Neuronal stem cell (in vitro differentiated cells): ENCODE measurements at regions not wholly inside any gene's neighbourhood (a gene's known extent, or its start where the extent isn't known, plus 50 kb on each side); places are given as distances from the start of the nearest gene placed in this dataset.

Source experiments
- DNase-seq: peaks from one replicate; pipeline ENCODE4 v3.0.0-alpha.2; 2013; ENCODE audit warnings: low spot score
- H2AFZ ChIP-seq: one replicate; pipeline ENCODE4 v1.6.1; 2013; ENCODE audit warnings: mild to moderate bottlenecking, low read length, inconsistent platforms
- H2AK5ac ChIP-seq: 2 replicates; pipeline ENCODE4 v1.6.1; 2013; ENCODE audit warnings: low read depth, mild to moderate bottlenecking, inconsistent platforms, low read length, moderate library complexity, mixed read lengths
- H2BK120ac ChIP-seq: 2 replicates; pipeline ENCODE4 v1.6.1; 2013; ENCODE audit warnings: low read depth, mild to moderate bottlenecking, inconsistent platforms, low read length, moderate library complexity, mixed read lengths
- H2BK12ac ChIP-seq: one replicate; pipeline ENCODE4 v1.6.1; 2013; ENCODE audit warnings: low read length, inconsistent platforms
- H2BK15ac ChIP-seq: 2 replicates; pipeline ENCODE4 v1.6.1; 2013; ENCODE audit warnings: mild to moderate bottlenecking, low read length, inconsistent platforms, mixed read lengths
- H2BK5ac ChIP-seq: one replicate; pipeline ENCODE4 v1.6.1; 2013; ENCODE audit warnings: inconsistent platforms, mild to moderate bottlenecking, low read length, moderate library complexity
- H3K14ac ChIP-seq: one replicate; pipeline ENCODE4 v1.6.1; 2013; ENCODE audit warnings: low read length, inconsistent platforms
- H3K18ac ChIP-seq: 2 replicates; pipeline ENCODE4 v1.6.1; 2013; ENCODE audit warnings: low read length, inconsistent platforms
- H3K23ac ChIP-seq: 2 replicates; pipeline ENCODE4 v1.6.1; 2013; ENCODE audit warnings: low read depth, mild to moderate bottlenecking, mixed read lengths, low read length, inconsistent platforms; ENCODE audit not compliant: poor library complexity
- H3K27ac ChIP-seq: replicated peaks from 3 replicates; pipeline ENCODE4 v1.5.1; 2013; ENCODE audit warnings: low read length, inconsistent platforms
- H3K27me3 ChIP-seq, 3 experiments: 2 replicates each; pipeline ENCODE4 v1.6.1; 2013; ENCODE audit warnings: low read length in 3 of 3, mild to moderate bottlenecking in 2 of 3, inconsistent platforms in 1 of 3, low read depth in 1 of 3, mixed read lengths in 1 of 3, moderate library complexity in 1 of 3; ENCODE audit not compliant: control insufficient read depth in 3 of 3, insufficient read depth in 3 of 3
- H3K36me3 ChIP-seq, 2 donors: replicated peaks in 1 of 2; 2 replicates each; pipeline ENCODE4 v1.6.1; 2013; ENCODE audit warnings: low read length in 2 of 2; ENCODE audit not compliant: control insufficient read depth in 2 of 2, insufficient read depth in 2 of 2
- H3K4ac ChIP-seq: 2 replicates; pipeline ENCODE4 v1.6.1; 2013; ENCODE audit warnings: inconsistent platforms, mild to moderate bottlenecking, low read length, moderate library complexity
- H3K4me1 ChIP-seq, 2 donors: 1 replicate in 1 of 2; 2 replicates in 1 of 2; pipeline ENCODE4 v1.6.1; 2013; ENCODE audit warnings: low read length in 2 of 2, low read depth in 1 of 2; ENCODE audit not compliant: control insufficient read depth in 2 of 2, insufficient read depth in 1 of 2
- H3K4me2 ChIP-seq: one replicate; pipeline ENCODE4 v1.6.1; 2013; ENCODE audit warnings: mild to moderate bottlenecking, low read length, inconsistent platforms; ENCODE audit not compliant: insufficient read depth, poor library complexity, severe bottlenecking
- H3K4me3 ChIP-seq, 2 donors: 2 replicates each; pipeline ENCODE4 v1.5.1; 2013; ENCODE audit warnings: low read length in 2 of 2, mild to moderate bottlenecking in 2 of 2, inconsistent platforms in 1 of 2, moderate library complexity in 1 of 2
- H3K79me1 ChIP-seq: one replicate; pipeline ENCODE4 v1.6.1; 2013; ENCODE audit warnings: low read depth, mild to moderate bottlenecking, inconsistent platforms, low read length, moderate library complexity
- H3K9ac ChIP-seq: one replicate; pipeline ENCODE4 v1.6.1; 2013; ENCODE audit warnings: mild to moderate bottlenecking, low read depth, low read length, inconsistent platforms; ENCODE audit not compliant: poor library complexity
- H3K9me3 ChIP-seq, 2 donors: replicated peaks in 1 of 2; 2 replicates each; pipeline versions ENCODE3 to v1.6.1; 2013; ENCODE audit warnings: low read length in 2 of 2, mild to moderate bottlenecking in 2 of 2, inconsistent platforms in 1 of 2, low read depth in 1 of 2, mixed read lengths in 1 of 2, moderate library complexity in 1 of 2; ENCODE audit not compliant: control insufficient read depth in 2 of 2, insufficient read depth in 1 of 2
- H4K8ac ChIP-seq: one replicate; pipeline ENCODE4 v1.6.1; 2013; ENCODE audit warnings: low read depth, mild to moderate bottlenecking, inconsistent platforms, low read length, moderate library complexity
- H4K91ac ChIP-seq: one replicate; pipeline ENCODE4 v1.6.1; 2013; ENCODE audit warnings: low read length, low read depth, mild to moderate bottlenecking, inconsistent platforms; ENCODE audit not compliant: poor library complexity
- WGBS, 2 donors: extraction: QIAGEN DNeasy Blood & Tissue Kit; methylation state at CpG; one replicate each; pipeline ENCODE4 v1.1.7; 2013; ENCODE audit warnings: missing lambda C conversion rate in 2 of 2, mixed read lengths in 1 of 2; ENCODE audit not compliant: insufficient read length in 2 of 2, insufficient replicate concordance in 1 of 2; ENCODE audit errors: extremely low coverage in 2 of 2; 5-methylcytosine and 5-hydroxymethylcytosine counted together

GRCh38 chr14:48582938-48583337, 907.5 kb upstream of the MDGA2 start:
- no peak overlapping the region for H3K4me2 ChIP-seq
- no peaks in the 10 kb centered on the region for H3K27me3 ChIP-seq
- H3K4me1 ChIP-seq: peaks cover 0 to 2% of the 10 kb centered on the region in 2 donors
- no peak overlapping the region for H2AFZ ChIP-seq
- no peak for DNase-seq
- no peak overlapping the region for H3K4me3 ChIP-seq
- H3K36me3 ChIP-seq: no peaks in the 10 kb centered on the region
- H3K23ac ChIP-seq: no peak overlapping the region
- no peak overlapping the region for H2BK5ac ChIP-seq
- no peak overlapping the region for H2BK15ac ChIP-seq
- H2AK5ac ChIP-seq: no peak overlapping the region
- no peaks in the 10 kb centered on the region for H3K79me1 ChIP-seq
- no peak overlapping the region for H2BK120ac ChIP-seq
- no peak overlapping the region for H4K91ac ChIP-seq
- H4K8ac ChIP-seq: no peak overlapping the region
- WGBS, 2 donors: no CpG with 5 or more reads among the region's 2 CpGs
- no peak overlapping the region for H3K9ac ChIP-seq
- no peak overlapping the region for H3K14ac ChIP-seq
- no peak overlapping the region for H3K27ac ChIP-seq
- no peak overlapping the region for H2BK12ac ChIP-seq
- H3K18ac ChIP-seq: no peak overlapping the region
- no peak overlapping the region for H3K4ac ChIP-seq
- H3K9me3 ChIP-seq: no peaks in the 10 kb centered on the region

- Histone ChIP-seq H2BK12ac (no peak overlapping the region), H3K79me1 (no peaks in the 10 kb centered on the region), H2BK15ac (no peak overlapping the region), H2BK120ac (no peak overlapping the region), H3K4me1 (no peaks in the 10 kb centered on the region), H2AK5ac (no peak overlapping the region), H2AFZ (no peak overlapping the region), H4K8ac (no peak overlapping the region), H2BK5ac (no peak overlapping the region), H3K4ac (no peak overlapping the region), H3K4me2 (no peak overlapping the region), H3K36me3 (no peaks in the 10 kb centered on the region), H3K9ac (no peak overlapping the region), H3K4me3 (no peak overlapping the region), H3K18ac (no peak overlapping the region), H3K27me3 (no peaks in the 10 kb centered on the region), H3K27ac (no peak overlapping the region), H3K14ac (no peak overlapping the region), H3K9me3 (no peaks in the 10 kb centered on the region), H4K91ac (no peak overlapping the region), H3K23ac (no peak overlapping the region)
- no CpG with 5 or more reads among the region's 5 CpGs for WGBS, 2 donors
- DNase-seq: no peak
Observed at GRCh38 chr14:48580692-48581091, 905.3 kb upstream of the MDGA2 start.

DNA sequence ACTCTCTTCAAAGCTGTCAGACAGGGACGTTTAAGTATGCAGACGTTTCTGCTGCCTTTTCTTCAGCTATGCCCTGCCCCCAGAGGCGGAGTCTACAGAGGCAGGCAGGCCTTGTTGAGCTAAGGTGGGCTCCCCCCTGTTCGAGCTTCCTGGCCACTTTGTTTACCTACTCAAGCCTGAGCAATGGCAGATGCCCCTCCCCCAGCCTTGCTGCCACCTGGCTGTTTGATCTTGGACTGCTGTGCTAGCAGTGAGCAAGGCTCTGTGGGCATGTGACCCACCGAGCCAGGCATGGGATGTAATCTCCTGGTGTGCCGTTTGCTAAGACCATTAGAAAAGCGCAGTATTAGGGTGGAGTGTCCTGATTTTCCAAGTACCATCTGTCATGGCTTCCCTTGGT, 900.4 kb upstream of the MDGA2 start:
- H2BK120ac ChIP-seq: no peak overlapping the region
- no peak overlapping the region for H2BK15ac ChIP-seq
- H4K8ac ChIP-seq: no peak overlapping the region
- no peak overlapping the region for H3K4me3 ChIP-seq
- H3K27me3 ChIP-seq: no peaks in the 10 kb centered on the region
- no peak overlapping the region for H2AK5ac ChIP-seq
- H3K79me1 ChIP-seq: no peaks in the 10 kb centered on the region
- H4K91ac ChIP-seq: no peak overlapping the region
- no peak for DNase-seq
- H3K23ac ChIP-seq: no peak overlapping the region
- WGBS, 2 donors: no CpG with 5 or more reads among the region's 7 CpGs
- peak overlapping the region; percentile 47 for H2AFZ ChIP-seq
- H2BK5ac ChIP-seq: no peak overlapping the region
- no peak overlapping the region for H2BK12ac ChIP-seq
- H3K18ac ChIP-seq: no peak overlapping the region
- no peak overlapping the region for H3K27ac ChIP-seq
- no peak overlapping the region for H3K4ac ChIP-seq
- H3K4me1 ChIP-seq: no peaks in the 10 kb centered on the region
- no peak overlapping the region for H3K9ac ChIP-seq
- H3K36me3 ChIP-seq: no peaks in the 10 kb centered on the region
- no peaks in the 10 kb centered on the region for H3K9me3 ChIP-seq
- H3K14ac ChIP-seq: no peak overlapping the region
- H3K4me2 ChIP-seq: no peak overlapping the region

- H3K9ac ChIP-seq: no peak overlapping the region
- no peak overlapping the region for H4K8ac ChIP-seq
- no peak overlapping the region for H4K91ac ChIP-seq
- no peak overlapping the region for H3K23ac ChIP-seq
- H3K4ac ChIP-seq: no peak overlapping the region
- H2BK12ac ChIP-seq: no peak overlapping the region
- no peak overlapping the region for H3K14ac ChIP-seq
- H3K27ac ChIP-seq: no peak overlapping the region
- H3K4me1 ChIP-seq: no peaks in the 10 kb centered on the region
- no peaks in the 10 kb centered on the region for H3K27me3 ChIP-seq
- H3K9me3 ChIP-seq: peaks cover 1 to 6% of the 10 kb centered on the region in 2 donors
- no peak for DNase-seq
- H3K18ac ChIP-seq: no peak overlapping the region
- no peak overlapping the region for H2AFZ ChIP-seq
- H3K4me3 ChIP-seq: no peak overlapping the region
- no peaks in the 10 kb centered on the region for H3K79me1 ChIP-seq
- WGBS, 2 donors: no CpG with 5 or more reads among the region's 2 CpGs
- H2BK120ac ChIP-seq: no peak overlapping the region
- no peak overlapping the region for H3K4me2 ChIP-seq
- no peaks in the 10 kb centered on the region for H3K36me3 ChIP-seq
- H2BK15ac ChIP-seq: no peak overlapping the region
- no peak overlapping the region for H2AK5ac ChIP-seq
- H2BK5ac ChIP-seq: no peak overlapping the region
Observed at GRCh38 chr14:48568688-48569087, 893.3 kb upstream of the MDGA2 start.
